Smooth muscle cell (in vitro differentiated cells): ENCODE measurements at regions not wholly inside any gene's neighbourhood (a gene's known extent, or its start where the extent isn't known, plus 50 kb on each side); places are given as distances from the start of the nearest gene placed in this dataset.
"Not testable (repeated sequence)": the region's sequence is repeated elsewhere in the genome, so short reads cannot be mapped to it uniquely, and the experiment has no call there.

Source experiments
- DNase-seq: peaks from one replicate; lab custom pipeline; 2025; ENCODE audit not compliant: unreplicated experiment; lab: John Stamatoyannopoulos, UW
- H2AFZ ChIP-seq: fragments of 200-600 bp; sonication (generic); 2 replicates; pipeline ENCODE4 v1.6.0; 2016; ENCODE audit warnings: antibody characterized with exemption, low read depth, mild to moderate bottlenecking
- H3F3A ChIP-seq: fragments of 200-600 bp; sonication (generic); 2 replicates; pipeline ENCODE4 v1.6.0; 2017; ENCODE audit warnings: antibody characterized with exemption, low read depth
- H3K27ac ChIP-seq: fragments of 200-600 bp; sonication (generic); 2 replicates; pipeline ENCODE4 v1.5.1; 2016; ENCODE audit warnings: low read depth, mild to moderate bottlenecking
- H3K27me3 ChIP-seq: fragments of 200-600 bp; sonication (generic); 2 replicates; pipeline ENCODE4 v1.6.1; 2016; ENCODE audit warnings: low read depth, mild to moderate bottlenecking
- H3K36me3 ChIP-seq: fragments of 200-600 bp; sonication (generic); 2 replicates; pipeline ENCODE4 v1.5.1; 2016; ENCODE audit warnings: low read depth
- H3K4me1 ChIP-seq: fragments of 200-600 bp; sonication (generic); 2 replicates; pipeline ENCODE4 v1.5.1; 2016; ENCODE audit warnings: low read depth
- H3K4me2 ChIP-seq: fragments of 200-600 bp; sonication (generic); 2 replicates; pipeline ENCODE4 v1.6.0; 2016; ENCODE audit warnings: mild to moderate bottlenecking
- H3K4me3 ChIP-seq: fragments of 200-600 bp; sonication (generic); 2 replicates; pipeline ENCODE4 v1.5.1; 2016; ENCODE audit warnings: mild to moderate bottlenecking
- H3K79me2 ChIP-seq: fragments of 200-600 bp; sonication (generic); 2 replicates; pipeline ENCODE4 v1.6.0; 2016; ENCODE audit warnings: low read depth, mild to moderate bottlenecking
- H3K9ac ChIP-seq: fragments of 200-600 bp; sonication (generic); 2 replicates; pipeline ENCODE4 v1.6.0; 2016; ENCODE audit warnings: low read depth
- H3K9me3 ChIP-seq: fragments of 200-600 bp; sonication (generic); replicated peaks from 2 replicates; pipeline ENCODE4 v1.5.1; 2016; ENCODE audit warnings: low read depth
- H4K20me1 ChIP-seq: fragments of 200-600 bp; sonication (generic); 2 replicates; pipeline ENCODE4 v1.6.0; 2016; ENCODE audit warnings: low read depth
- WGBS: methylation state at CpG from one replicate; pipeline ENCODE4 v1.1.7; 2016; ENCODE audit warnings: low lambda C conversion rate; 5-methylcytosine and 5-hydroxymethylcytosine counted together
- TF ChIP-seq, protein P1 (sequence below): fragments of 200-600 bp; sonication (generic); IDR thresholded peaks from 2 replicates; pipeline ENCODE4 v1.5.1; 2017; ENCODE audit warnings: borderline replicate concordance, mild to moderate bottlenecking, antibody characterized with exemption; ENCODE audit not compliant: insufficient read depth, poor library complexity, severe bottlenecking

DNA sequence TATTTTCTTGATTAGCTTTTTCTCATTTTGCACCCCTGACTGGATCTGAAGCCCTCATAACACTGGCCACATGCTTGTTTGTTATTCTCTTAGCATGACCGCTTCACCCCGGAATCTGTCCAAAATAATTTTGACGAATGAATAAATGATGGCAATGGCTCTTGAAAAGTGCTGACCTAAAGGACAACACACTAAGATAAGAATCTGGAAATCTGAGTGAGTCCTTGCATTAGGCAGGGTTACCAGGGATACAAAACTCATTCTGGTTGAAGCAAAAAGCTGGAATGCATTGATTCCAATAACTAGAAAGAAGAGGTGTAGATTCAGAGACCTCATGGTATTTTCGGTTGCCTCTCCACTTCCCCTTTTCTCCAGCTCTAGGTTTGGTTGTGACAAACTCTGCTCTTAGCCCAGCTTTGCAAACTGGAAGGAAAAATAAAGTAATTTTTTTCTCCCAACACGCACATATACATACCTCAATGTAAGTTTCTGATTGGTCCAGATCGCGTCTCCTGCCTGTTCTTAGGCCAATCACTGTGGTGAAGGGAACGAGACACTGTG, 157.4 kb downstream of the SKIDA1 start:
- no peak for DNase-seq

DNA sequence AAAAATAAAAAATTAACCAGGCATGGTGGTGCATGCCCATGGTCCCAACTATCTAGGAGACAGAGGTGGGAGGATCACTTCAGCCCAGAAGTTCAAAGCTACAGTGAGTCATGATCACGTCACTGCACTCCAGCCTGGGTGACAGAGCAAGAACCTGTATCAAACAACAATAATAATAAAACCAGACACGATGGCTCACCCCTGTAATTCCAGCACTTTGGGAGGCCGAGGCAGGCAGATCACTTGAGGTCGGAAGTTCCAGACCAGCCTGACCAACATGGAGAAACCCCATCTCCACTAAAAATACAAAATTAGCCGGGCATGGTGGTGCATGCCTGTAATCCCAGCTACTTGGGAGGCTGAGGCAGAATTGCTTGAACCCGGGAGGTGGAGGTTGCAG, 159.4 kb downstream of the SKIDA1 start:
- DNase-seq: not testable (repeated sequence)
- peak overlapping the region; percentile 87 for H3K27ac ChIP-seq

More for the DNA sequence above, 157.4 kb downstream of the SKIDA1 start:
- no peaks in the 10 kb centered on the region for H3K9me3 ChIP-seq
- no peaks in the 10 kb centered on the region for H3K27me3 ChIP-seq
- TF ChIP-seq, protein P1, sequence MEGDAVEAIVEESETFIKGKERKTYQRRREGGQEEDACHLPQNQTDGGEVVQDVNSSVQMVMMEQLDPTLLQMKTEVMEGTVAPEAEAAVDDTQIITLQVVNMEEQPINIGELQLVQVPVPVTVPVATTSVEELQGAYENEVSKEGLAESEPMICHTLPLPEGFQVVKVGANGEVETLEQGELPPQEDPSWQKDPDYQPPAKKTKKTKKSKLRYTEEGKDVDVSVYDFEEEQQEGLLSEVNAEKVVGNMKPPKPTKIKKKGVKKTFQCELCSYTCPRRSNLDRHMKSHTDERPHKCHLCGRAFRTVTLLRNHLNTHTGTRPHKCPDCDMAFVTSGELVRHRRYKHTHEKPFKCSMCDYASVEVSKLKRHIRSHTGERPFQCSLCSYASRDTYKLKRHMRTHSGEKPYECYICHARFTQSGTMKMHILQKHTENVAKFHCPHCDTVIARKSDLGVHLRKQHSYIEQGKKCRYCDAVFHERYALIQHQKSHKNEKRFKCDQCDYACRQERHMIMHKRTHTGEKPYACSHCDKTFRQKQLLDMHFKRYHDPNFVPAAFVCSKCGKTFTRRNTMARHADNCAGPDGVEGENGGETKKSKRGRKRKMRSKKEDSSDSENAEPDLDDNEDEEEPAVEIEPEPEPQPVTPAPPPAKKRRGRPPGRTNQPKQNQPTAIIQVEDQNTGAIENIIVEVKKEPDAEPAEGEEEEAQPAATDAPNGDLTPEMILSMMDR: no peak
- 88% methylated on average over 8 of the region's 8 CpGs for WGBS
- H3K4me1 ChIP-seq: peaks cover 19% of the 10 kb centered on the region
- no peak overlapping the region for H2AFZ ChIP-seq
- peak overlapping the region; percentile 65 for H3K27ac ChIP-seq
- no peaks in the 10 kb centered on the region for H3K79me2 ChIP-seq
- H4K20me1 ChIP-seq: no peaks in the 10 kb centered on the region
- H3K9ac ChIP-seq: peak overlapping the region; percentile 24
- no peaks in the 10 kb centered on the region for H3K36me3 ChIP-seq
- H3K4me3 ChIP-seq: no peak overlapping the region
- peaks cover 24% of the 10 kb centered on the region for H3F3A ChIP-seq
- no peak overlapping the region for H3K4me2 ChIP-seq

DNA sequence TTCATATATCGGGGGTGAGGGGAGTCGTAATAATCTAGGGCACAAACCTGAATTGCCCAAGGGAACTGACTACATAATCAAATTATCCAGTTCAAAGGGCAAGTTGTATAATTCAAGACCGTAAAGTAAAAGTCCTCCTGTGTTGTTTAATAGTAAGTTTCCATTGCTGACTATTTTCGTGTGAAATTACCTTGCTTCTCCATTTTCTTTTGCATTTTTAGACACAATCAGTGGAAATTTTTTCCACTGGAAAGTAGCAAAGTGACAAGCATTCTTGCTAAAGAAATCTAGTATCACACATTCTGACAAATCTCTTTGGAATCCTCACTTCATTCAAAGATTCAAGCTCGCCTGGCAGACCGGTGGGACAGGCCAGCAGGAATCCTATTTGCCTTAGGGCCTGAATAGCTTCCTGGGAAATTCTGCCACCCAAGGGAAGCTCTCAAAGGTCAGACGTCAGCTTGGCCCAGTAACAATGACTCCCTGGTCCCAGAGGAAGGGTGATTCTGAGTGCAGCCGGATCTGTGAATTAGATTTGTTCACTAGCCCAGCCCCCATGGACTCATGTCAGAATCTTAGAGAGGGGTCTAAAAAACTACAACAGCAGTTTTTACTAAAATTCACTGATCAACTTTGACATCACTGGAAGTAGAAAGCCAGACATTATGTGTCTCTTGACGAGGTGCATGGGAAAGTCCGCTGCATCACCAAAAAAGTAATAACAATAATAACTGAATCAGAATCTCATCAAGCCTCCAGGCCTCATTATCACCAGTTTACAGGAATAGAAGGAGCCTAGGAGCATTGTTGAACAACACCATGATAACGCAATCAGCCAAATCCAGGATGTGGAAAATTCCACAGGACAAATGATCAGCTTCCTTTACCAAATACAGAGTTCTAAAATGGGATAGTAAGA, 161.0 kb downstream of the SKIDA1 start:
- peak overlapping the region; percentile 43 for H2AFZ ChIP-seq
- TF ChIP-seq, protein P1: no peak
- WGBS: 27% methylated on average over 11 of the region's 11 CpGs
- no peaks in the 10 kb centered on the region for H4K20me1 ChIP-seq
- peak overlapping the region; percentile 32 for H3K4me2 ChIP-seq
- no peaks in the 10 kb centered on the region for H3K79me2 ChIP-seq
- H3K9ac ChIP-seq: peak overlapping the region; percentile 52
- no peak overlapping the region for H3K4me3 ChIP-seq
- peaks cover 25% of the 10 kb centered on the region for H3F3A ChIP-seq
- no peaks in the 10 kb centered on the region for H3K9me3 ChIP-seq
- H3K27me3 ChIP-seq: no peaks in the 10 kb centered on the region
- DNase-seq: no peak
- H3K4me1 ChIP-seq: peaks cover 19% of the 10 kb centered on the region
- peak overlapping the region; percentile 87 for H3K27ac ChIP-seq
- no peaks in the 10 kb centered on the region for H3K36me3 ChIP-seq

More for the DNA sequence above, 159.4 kb downstream of the SKIDA1 start:
- not testable (repeated sequence) for H3K27me3 ChIP-seq, H3K4me2 ChIP-seq, H3K36me3 ChIP-seq, H3K9me3 ChIP-seq, H3K79me2 ChIP-seq, H3K9ac ChIP-seq, H2AFZ ChIP-seq, H4K20me1 ChIP-seq, H3K4me3 ChIP-seq
- Histone ChIP-seq H3F3A (peaks cover 25% of the 10 kb centered on the region), H3K4me1 (peaks cover 19% of the 10 kb centered on the region)
- WGBS: 24% methylated on average over 6 of the region's 6 CpGs

DNA sequence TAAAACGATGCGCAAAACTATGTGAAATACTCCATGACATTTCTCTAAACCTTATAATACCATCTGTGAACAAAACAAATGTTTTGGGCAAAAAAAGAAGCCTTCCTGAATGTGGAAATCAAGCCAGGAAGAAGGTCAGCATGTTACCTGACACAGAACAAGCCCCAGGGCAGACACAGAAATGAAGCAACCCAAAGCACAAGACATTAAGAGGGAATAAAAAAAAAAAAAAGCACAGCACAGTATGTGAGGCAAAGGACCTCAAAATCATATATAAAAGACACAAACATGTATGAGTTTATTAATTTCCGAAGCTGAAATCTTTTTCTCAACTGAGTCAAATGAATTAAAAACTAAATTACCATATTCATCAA, 161.8 kb downstream of the SKIDA1 start:
- peaks cover 25% of the 10 kb centered on the region for H3F3A ChIP-seq
- H3K4me2 ChIP-seq: peak overlapping the region; percentile 32
- H3K4me1 ChIP-seq: peaks cover 19% of the 10 kb centered on the region
- DNase-seq: no peak
- H4K20me1 ChIP-seq: no peaks in the 10 kb centered on the region
- H3K4me3 ChIP-seq: no peak overlapping the region
- 73% methylated on average over 3 of the region's 3 CpGs for WGBS
- H3K27ac ChIP-seq: peak overlapping the region; percentile 87
- no peaks in the 10 kb centered on the region for H3K9me3 ChIP-seq
- H3K36me3 ChIP-seq: no peaks in the 10 kb centered on the region
- no peaks in the 10 kb centered on the region for H3K79me2 ChIP-seq
- TF ChIP-seq, protein P1: no peak
- H3K9ac ChIP-seq: peak overlapping the region; percentile 52
- H3K27me3 ChIP-seq: no peaks in the 10 kb centered on the region
- H2AFZ ChIP-seq: peak overlapping the region; percentile 15
